GM21515 (cell line): ENCODE measurements at regions not wholly inside any gene's neighbourhood (a gene's known extent, or its start where the extent isn't known, plus 50 kb on each side); places are given as distances from the start of the nearest gene placed in this dataset.

ENCODE experiments used
- ATAC-seq: cut with Tn5 transposase; IDR thresholded peaks from one replicate; pipeline ENCODE4 v1.9.1; 2021; ENCODE audit not compliant: unreplicated experiment

- no peak for ATAC-seq
These were observed 321.4 kb downstream of the MYCN start for GRCh38 chr2:16261791-16262190.

DNA sequence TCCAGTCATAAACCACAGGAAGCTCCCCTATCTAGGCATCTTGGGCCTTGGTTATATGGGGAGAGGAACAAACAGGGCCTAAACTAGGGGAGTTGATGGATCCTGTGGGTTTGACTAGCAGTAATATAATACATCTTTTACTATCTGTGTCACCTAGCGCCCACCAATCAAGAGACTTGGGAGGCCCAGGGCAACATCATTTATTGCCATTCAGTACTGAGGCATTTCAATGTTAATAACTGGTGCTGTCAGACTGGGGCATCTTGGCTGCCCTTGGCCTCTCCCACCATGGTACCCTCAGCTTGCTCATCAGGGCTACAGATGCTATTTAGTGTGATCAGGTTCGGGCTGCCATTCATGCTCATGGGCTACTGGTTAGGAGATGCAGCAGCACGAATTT is 320.7 kb downstream of the MYCN start:
- ATAC-seq: no peak

DNA sequence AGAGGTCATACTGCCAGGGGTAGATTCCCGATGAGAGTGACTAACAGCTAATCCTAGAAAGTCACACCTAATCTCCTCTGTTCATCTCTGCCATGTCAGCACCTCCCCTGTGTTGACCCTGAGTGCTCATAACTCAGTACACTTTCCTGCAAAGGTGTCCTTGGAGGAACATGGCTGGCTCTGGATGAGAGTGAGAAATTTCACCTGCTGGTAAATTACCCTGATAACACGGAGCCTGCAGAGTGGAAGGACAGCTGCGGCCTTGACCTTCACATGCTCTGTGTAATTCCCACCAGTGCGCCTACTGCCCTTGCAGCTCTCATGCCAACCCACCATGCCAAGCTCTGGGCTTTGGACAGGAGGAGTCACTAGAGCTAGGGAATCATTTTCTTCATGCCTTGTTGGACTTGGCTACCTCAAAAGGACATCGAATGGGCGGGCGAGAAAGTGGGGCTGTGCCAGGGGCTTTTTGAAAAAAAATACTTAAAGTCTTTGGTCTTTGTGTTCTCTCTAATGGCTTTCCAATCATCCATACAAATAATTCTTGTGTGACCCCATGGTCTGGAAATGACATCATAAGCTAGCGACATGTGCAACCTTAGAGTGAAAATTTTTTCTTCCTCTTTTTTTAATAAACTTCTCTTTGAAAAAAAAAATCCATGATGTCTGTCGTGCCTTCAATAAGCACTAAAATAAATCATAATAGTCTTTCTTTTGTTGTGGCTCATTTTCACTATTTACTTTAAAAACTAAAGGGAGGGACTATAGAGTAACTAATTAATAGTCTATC is 319.9 kb downstream of the MYCN start:
- no peak for ATAC-seq

GRCh38 chr2:16259010-16259409 is 318.7 kb downstream of the MYCN start:
- ATAC-seq: no peak

DNA sequence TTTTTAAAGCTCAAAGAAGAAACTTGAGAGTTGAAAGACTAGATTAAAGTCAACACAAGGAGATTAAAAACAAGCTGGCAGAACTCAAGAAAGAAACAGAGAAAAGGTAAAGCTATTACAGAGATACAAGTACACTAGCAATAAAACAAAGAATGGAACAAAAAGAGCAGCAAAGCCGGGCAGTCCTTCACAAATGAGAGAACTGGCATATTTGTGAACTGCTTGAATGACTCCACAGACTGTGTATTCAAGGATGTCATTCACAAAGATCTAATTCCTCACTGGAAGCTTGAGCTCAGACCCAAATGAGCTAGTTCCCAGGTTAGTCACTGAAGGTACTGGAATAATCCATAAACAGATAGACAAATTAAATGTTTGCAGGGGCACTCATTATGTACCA is 318.0 kb downstream of the MYCN start:
- ATAC-seq: no peak

GRCh38 chr2:16257322-16258028 is 317.1 kb downstream of the MYCN start:
- ATAC-seq: no peak

- ATAC-seq: no peak
These were observed 316.4 kb downstream of the MYCN start for GRCh38 chr2:16256601-16257321.

GRCh38 chr2:16255120-16255519 is 314.8 kb downstream of the MYCN start:
- no peak for ATAC-seq

DNA sequence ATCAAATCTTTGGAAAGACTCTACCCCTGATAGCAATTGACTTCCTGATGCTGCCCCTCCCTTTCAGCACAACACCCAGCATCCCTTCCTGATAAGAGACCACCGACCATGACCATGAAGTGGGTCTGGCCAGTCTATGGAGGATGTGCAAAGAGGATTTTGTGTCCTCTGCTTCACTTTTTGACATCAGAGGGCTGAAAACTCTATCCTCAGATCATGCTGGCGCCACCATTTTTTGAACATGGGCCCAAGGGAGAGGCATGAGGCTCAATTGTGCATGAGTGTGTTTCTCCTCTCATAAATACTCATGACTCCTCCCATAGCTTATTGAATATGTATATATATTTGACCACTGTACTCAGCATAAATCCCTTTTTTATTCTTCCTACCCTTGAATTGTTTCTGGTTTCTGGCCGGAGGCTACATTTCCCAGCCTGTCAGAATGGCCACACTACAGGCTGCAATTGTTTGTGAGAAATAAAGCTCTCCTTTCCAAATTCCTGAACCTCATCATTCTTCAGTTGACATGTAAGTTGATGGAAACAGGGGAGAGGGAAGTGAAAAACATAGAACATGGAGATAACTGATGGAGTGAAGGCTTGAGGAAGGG is 314.1 kb downstream of the MYCN start:
- ATAC-seq: no peak

GRCh38 chr2:16253291-16253690 is 312.9 kb downstream of the MYCN start:
- no peak for ATAC-seq

GRCh38 chr2:16252891-16253290 is 312.5 kb downstream of the MYCN start:
- ATAC-seq: no peak

DNA sequence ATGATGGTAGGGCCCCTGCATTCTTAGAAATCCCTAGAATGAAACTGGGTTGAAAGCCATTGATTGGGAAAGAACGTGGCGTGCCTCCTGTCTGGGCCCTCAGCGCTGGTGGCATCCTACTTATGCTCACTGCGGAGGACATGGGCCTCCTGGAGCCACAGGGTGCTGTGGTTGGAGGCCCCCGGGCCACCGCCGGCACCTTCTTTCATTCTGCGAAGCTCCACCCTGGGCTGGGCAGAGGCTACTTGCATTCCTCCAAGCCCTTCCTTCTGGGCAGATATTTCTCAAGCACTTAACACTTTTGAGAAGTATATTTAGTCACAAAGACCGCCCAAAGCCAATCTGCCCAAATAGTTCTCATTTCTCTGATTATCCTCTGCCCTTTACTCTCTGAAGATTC is 311.9 kb downstream of the MYCN start:
- ATAC-seq: no peak

- ATAC-seq: no peak
These were observed 311.3 kb downstream of the MYCN start for GRCh38 chr2:16251511-16252225.

- no peak for ATAC-seq
These were observed 310.5 kb downstream of the MYCN start for GRCh38 chr2:16250886-16251285.

DNA sequence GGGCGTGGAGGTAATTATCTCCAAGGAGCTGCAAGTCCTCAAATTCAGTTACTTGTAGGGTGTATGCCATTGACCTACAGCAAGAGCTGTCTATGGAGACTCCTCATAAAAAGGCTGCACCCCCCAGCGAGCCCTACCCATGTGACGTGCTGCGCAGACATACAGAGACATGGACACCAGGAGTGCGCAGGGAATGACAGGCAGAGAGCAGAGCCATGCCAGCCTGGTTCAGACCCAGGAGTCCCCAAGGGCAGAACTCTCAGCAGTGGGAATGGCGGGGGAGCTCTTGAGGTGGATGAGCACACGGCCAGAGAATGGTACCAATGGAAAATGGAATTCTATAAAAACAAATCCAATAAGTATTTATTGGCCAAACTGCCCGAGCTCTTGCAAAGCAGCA is 310.1 kb downstream of the MYCN start:
- ATAC-seq: no peak

DNA sequence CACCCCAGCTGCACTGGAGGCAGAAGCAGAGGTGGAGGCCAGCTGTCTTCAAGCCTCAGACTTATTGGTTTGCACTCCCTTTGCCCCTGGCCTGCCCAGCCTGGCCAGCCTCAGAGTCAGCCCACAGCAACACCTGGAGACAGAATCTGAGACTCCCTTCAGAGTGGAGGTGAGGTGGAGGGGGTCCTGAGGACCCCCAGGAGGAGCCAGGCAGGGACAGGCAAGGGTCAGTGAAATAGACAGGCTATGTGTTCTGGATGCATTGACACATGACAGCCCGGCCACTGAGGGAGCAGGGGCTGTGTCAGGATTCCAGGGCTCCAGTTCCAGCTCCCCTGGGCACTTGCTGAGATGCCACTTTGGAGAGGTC is 309.7 kb downstream of the MYCN start:
- ATAC-seq: no peak

DNA sequence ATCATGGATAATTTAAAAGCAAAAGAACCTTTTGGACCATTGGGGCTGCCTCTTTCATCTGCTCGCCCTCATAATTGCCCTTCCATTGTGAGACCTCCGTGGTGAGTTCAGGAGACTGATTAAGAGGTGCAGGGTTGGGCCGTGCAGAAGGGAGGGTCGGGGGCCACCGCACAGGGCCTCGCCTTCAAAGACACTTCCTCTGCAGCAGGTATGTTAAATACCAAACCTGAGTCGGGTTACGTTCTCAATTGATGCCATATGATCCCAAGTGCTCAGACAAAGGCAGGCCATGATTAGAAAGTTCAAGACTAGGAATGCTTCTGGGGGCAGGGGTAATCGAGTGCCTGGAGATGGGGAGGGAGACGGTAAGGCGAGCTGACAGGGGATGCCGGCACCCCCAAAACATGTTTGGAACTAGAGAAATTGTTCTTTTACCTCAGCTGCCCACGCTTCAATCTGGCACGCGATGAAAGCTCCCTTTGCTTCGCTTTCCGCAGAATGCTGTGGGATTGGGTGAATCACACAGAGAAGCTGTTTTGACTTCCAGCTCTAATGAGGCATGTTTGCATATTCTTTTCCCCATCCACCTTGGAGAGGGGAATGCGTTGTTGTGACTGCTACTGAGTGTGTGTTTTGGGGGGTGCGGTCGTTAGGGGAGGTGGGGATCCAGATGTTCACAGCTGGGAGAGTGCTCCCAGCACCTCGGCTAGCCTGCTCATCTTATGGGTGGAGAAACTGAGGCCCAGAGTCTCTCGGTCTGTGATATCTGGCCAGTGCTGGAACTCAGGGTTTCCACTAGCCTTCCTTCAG is 309.1 kb downstream of the MYCN start:
- no peak for ATAC-seq

DNA sequence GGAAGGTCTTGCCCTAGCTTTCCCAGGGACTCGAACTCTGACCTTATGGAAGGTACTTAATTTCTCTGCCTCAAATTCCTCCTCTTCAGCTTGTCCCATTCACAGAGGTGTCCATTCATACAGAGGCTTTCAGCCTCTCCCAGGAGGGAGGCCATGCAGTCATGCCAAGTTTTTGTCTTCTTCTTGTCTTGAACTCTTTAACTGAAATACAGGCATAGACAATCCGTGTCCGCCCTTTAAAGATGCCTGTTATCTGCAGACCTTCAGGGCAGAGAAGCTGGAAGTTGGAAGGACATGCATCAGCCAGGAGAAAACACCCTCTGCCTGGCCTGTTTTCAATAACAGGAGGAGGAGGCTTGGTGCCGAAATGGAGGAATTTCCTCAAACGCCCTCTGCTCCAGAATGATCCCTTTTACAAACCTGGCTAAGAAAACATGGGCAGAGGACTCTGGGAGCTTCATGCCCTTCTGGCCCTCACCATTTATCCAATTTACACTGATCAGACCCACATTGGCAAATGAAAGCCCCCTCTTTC is 308.3 kb downstream of the MYCN start:
- ATAC-seq: no peak

DNA sequence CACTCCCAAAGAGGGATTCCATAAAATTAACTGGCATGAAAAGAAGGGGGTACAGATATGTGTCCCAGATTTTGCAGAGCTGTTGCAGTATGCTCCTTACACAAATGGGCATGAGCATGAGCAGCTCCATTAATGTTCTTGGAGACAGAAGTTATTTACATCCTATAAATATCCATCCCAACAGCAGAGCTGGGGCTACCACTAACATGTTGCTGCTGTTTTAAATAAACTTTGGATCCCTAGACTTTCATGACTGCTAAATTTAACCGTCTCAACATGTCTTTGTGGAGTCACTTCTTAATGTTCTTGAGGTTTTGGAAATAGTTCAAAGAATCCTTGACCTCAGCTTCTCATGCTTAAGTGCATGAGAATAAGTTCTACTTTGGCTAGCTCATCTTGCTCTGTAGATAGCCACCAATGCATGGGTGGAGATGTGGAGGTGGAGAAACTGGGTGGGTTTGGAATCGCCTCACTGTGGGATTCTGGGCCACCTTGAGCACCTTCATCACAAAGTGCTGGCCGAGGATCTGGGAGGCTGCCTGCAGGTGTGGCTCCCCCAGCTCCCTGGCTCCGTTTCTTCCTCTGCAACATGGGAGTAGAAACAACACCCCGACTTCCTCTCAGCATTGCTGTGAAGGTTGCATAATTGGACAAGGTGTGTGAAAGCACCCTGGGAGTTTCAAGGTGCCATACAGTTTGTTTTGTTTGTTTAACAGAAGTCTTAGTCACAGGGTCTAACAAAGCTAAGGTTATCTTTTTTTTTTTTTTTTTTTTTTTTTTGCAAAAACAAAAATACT is 307.2 kb downstream of the MYCN start:
- no peak for ATAC-seq
